Parathyroid adenoma (tissue), 2 donors: ENCODE measurements at regions not wholly inside any gene's neighbourhood (a gene's known extent, or its start where the extent isn't known, plus 50 kb on each side); places are given as distances from the start of the nearest gene placed in this dataset.

Experiments
- H2AFZ ChIP-seq: fragments of 300-600 bp; sonication (generic); one replicate; pipeline ENCODE4 v1.7.0; 2017; ENCODE audit warnings: antibody characterized with exemption, mild to moderate bottlenecking
- H3K27ac ChIP-seq: fragments of 300-600 bp; sonication (generic); one replicate; pipeline ENCODE4 v1.7.0; 2017
- H3K27me3 ChIP-seq: fragments of 300-600 bp; sonication (generic); one replicate; pipeline ENCODE4 v1.7.0; 2017; ENCODE audit warnings: low read length; ENCODE audit not compliant: control insufficient read depth, insufficient read depth
- H3K36me3 ChIP-seq: fragments of 300-600 bp; sonication (generic); one replicate; pipeline ENCODE4 v1.7.0; 2017; ENCODE audit warnings: low read length; ENCODE audit not compliant: control insufficient read depth, insufficient read depth
- H3K4me1 ChIP-seq: fragments of 300-600 bp; sonication (generic); one replicate; pipeline ENCODE4 v1.7.0; 2017; ENCODE audit warnings: control low read depth
- H3K4me2 ChIP-seq: fragments of 300-600 bp; sonication (generic); one replicate; pipeline ENCODE4 v1.7.0; 2017; ENCODE audit warnings: low read length
- H3K4me3 ChIP-seq: fragments of 300-600 bp; sonication (generic); one replicate; pipeline ENCODE4 v1.7.0; 2017; ENCODE audit warnings: low read depth, low read length
- H3K79me2 ChIP-seq: fragments of 300-600 bp; sonication (generic); one replicate; pipeline ENCODE4 v1.7.0; 2017; ENCODE audit warnings: control low read depth
- H3K9ac ChIP-seq: fragments of 300-600 bp; sonication (generic); one replicate; pipeline ENCODE4 v1.7.0; 2017; ENCODE audit warnings: mild to moderate bottlenecking
- H3K9me3 ChIP-seq: fragments of 300-600 bp; sonication (generic); one replicate; pipeline ENCODE4 v1.7.0; 2017; ENCODE audit warnings: low read length; ENCODE audit not compliant: control insufficient read depth
- CTCF ChIP-seq: fragments of 300-600 bp; sonication (generic); IDR thresholded peaks from one replicate; pipeline ENCODE4 v1.7.0; 2017; ENCODE audit warnings: antibody characterized with exemption, mild to moderate bottlenecking
- donor health status: primary hyperparathyroidism.

- TF ChIP-seq CTCF = no peak
- no peak overlapping the region for H3K4me3 ChIP-seq
Measured at GRCh38 chr3:86228101-86228500, 762.8 kb downstream of the VGLL3 start.

GRCh38 chr3:86225461-86225860 lies 765.5 kb downstream of the VGLL3 start:
- no peaks in the 10 kb centered on the region for H3K4me1 ChIP-seq
- H3K79me2 ChIP-seq = no peaks in the 10 kb centered on the region
- TF ChIP-seq CTCF = no peak
- H3K9me3 ChIP-seq = no peaks in the 10 kb centered on the region
- H3K27ac ChIP-seq = no peak overlapping the region
- no peak overlapping the region for H3K9ac ChIP-seq
- H2AFZ ChIP-seq = no peak overlapping the region
- H3K36me3 ChIP-seq = no peaks in the 10 kb centered on the region
- H3K4me3 ChIP-seq = no peak overlapping the region
- no peaks in the 10 kb centered on the region for H3K27me3 ChIP-seq
- H3K4me2 ChIP-seq = no peak overlapping the region

More at GRCh38 chr3:86228101-86228500, 762.8 kb downstream of the VGLL3 start:
- H3K36me3 ChIP-seq = no peaks in the 10 kb centered on the region
- no peaks in the 10 kb centered on the region for H3K27me3 ChIP-seq
- H2AFZ ChIP-seq = no peak overlapping the region
- H3K4me1 ChIP-seq = no peaks in the 10 kb centered on the region
- H3K79me2 ChIP-seq = no peaks in the 10 kb centered on the region
- no peak overlapping the region for H3K9ac ChIP-seq
- H3K9me3 ChIP-seq = no peaks in the 10 kb centered on the region
- H3K4me2 ChIP-seq = no peak overlapping the region
- no peak overlapping the region for H3K27ac ChIP-seq

- H3K9me3 ChIP-seq = no peaks in the 10 kb centered on the region
- no peak overlapping the region for H3K9ac ChIP-seq
- no peak overlapping the region for H3K4me3 ChIP-seq
- H3K27me3 ChIP-seq = no peaks in the 10 kb centered on the region
- no peaks in the 10 kb centered on the region for H3K36me3 ChIP-seq
- H3K4me1 ChIP-seq = no peaks in the 10 kb centered on the region
- H2AFZ ChIP-seq = no peak overlapping the region
- no peak for TF ChIP-seq CTCF
- H3K4me2 ChIP-seq = no peak overlapping the region
- no peak overlapping the region for H3K27ac ChIP-seq
- H3K79me2 ChIP-seq = no peaks in the 10 kb centered on the region
Measured at GRCh38 chr3:86221601-86222000, 769.3 kb downstream of the VGLL3 start.

DNA sequence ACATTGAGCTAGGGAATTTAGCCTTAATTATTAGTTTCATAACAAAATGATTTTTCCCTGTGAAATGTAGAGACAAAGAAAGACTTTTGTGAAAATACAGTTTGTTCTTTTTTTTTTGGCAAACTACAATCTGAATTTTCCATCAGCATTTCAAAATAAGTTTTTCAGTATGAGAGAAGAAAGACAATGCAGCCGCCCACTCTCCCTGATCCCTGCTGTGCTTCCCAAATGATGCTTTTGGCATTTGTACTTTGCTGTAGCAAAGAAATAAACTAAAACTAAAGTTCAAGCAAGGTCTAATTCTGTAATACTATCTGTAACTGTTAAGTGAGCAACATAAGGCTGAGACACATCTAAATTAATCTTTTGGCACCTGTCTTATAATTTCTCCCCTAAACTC lies 782.2 kb downstream of the VGLL3 start:
- H3K9ac ChIP-seq = no peak overlapping the region
- TF ChIP-seq CTCF = no peak
- no peaks in the 10 kb centered on the region for H3K36me3 ChIP-seq
- no peak overlapping the region for H3K27ac ChIP-seq
- no peak overlapping the region for H3K4me2 ChIP-seq
- no peaks in the 10 kb centered on the region for H3K79me2 ChIP-seq
- H3K9me3 ChIP-seq = no peaks in the 10 kb centered on the region
- H2AFZ ChIP-seq = no peak overlapping the region
- no peaks in the 10 kb centered on the region for H3K4me1 ChIP-seq
- H3K27me3 ChIP-seq = no peaks in the 10 kb centered on the region
- H3K4me3 ChIP-seq = no peak overlapping the region

GRCh38 chr3:86182606-86183005 lies 808.3 kb downstream of the VGLL3 start:
- no peaks in the 10 kb centered on the region for H3K4me1 ChIP-seq
- TF ChIP-seq CTCF = no peak

More at GRCh38 chr3:86182606-86183005, 808.3 kb downstream of the VGLL3 start:
- Histone ChIP-seq H3K79me2 (no peaks in the 10 kb centered on the region), H2AFZ (no peak overlapping the region), H3K27ac (no peak overlapping the region), H3K9ac (no peak overlapping the region), H3K4me2 (no peak overlapping the region), H3K9me3 (no peaks in the 10 kb centered on the region), H3K36me3 (no peaks in the 10 kb centered on the region), H3K27me3 (no peaks in the 10 kb centered on the region), H3K4me3 (no peak overlapping the region)
